Tibial nerve (tissue), 4 donors: ENCODE measurements at regions not wholly inside any gene's neighbourhood (a gene's known extent, or its start where the extent isn't known, plus 50 kb on each side); places are given as distances from the start of the nearest gene placed in this dataset.

Experiments used
- EP300 ChIP-seq, 2 donors: sonication (generic); formaldehyde crosslinking; IDR thresholded peaks; one replicate each; pipeline ENCODE4 v1.6.1; 2017; ENCODE audit warnings: antibody characterized with exemption in 2 of 2, mild to moderate bottlenecking in 1 of 2
- POLR2A ChIP-seq, 2 donors: fragments of 450-650 bp; IDR thresholded peaks; one replicate each; pipeline ENCODE4 v1.6.1; 2017; ENCODE audit warnings: antibody characterized with exemption in 2 of 2, mild to moderate bottlenecking in 2 of 2, moderate library complexity in 2 of 2
- TF ChIP-seq, protein P1 (sequence below), 5 experiments: fragments of 200-600 bp in 3 of 5; fragments of 450-650 bp in 2 of 5; sonication (generic) in 3 of 5; IDR thresholded peaks; one replicate each; pipeline ENCODE4 v1.5.1; 2016 to 2019; ENCODE audit warnings: antibody characterized with exemption in 5 of 5, mild to moderate bottlenecking in 3 of 5, moderate library complexity in 2 of 5

DNA sequence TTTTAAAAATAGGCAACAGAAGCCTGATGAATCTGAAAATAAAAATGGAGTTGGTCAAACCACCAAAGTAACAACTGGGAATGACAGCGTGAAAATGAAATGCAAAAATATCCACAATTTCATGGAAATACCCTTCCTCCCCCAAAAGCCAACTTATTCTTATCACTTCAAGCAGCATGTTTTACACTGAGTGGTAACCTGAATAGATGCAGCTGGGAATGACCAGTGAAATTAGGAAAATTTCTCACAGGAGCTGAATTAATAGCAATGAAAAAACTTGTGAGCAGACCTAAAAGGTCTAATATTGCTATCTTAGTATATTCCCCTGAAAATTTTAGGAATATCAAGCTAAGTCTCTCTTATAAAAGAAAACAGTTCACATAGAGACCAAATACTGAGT, 239.0 kb downstream of the PCDH18 start:
- TF ChIP-seq, protein P1, sequence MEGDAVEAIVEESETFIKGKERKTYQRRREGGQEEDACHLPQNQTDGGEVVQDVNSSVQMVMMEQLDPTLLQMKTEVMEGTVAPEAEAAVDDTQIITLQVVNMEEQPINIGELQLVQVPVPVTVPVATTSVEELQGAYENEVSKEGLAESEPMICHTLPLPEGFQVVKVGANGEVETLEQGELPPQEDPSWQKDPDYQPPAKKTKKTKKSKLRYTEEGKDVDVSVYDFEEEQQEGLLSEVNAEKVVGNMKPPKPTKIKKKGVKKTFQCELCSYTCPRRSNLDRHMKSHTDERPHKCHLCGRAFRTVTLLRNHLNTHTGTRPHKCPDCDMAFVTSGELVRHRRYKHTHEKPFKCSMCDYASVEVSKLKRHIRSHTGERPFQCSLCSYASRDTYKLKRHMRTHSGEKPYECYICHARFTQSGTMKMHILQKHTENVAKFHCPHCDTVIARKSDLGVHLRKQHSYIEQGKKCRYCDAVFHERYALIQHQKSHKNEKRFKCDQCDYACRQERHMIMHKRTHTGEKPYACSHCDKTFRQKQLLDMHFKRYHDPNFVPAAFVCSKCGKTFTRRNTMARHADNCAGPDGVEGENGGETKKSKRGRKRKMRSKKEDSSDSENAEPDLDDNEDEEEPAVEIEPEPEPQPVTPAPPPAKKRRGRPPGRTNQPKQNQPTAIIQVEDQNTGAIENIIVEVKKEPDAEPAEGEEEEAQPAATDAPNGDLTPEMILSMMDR (IDR thresholded peaks at IDR 0.05) = no peak
- TF ChIP-seq EP300 (IDR thresholded peaks at IDR 0.05) = no peak
- TF ChIP-seq POLR2A (IDR thresholded peaks at IDR 0.05) = no peak
